Inflammatory macrophage treated with lipopolysaccharide for 4 hours (primary cell): ENCODE measurements at regions not wholly inside any gene's neighbourhood (a gene's known extent, or its start where the extent isn't known, plus 50 kb on each side); places are given as distances from the start of the nearest gene placed in this dataset.

ENCODE experiments used
- DNase-seq: peaks from one replicate; pipeline ENCODE4 v3.0.0-alpha.2; 2020

- no peak for DNase-seq
Measured at GRCh38 chr12:3336606-3337311, 154.2 kb upstream of the PRMT8 start.

DNA sequence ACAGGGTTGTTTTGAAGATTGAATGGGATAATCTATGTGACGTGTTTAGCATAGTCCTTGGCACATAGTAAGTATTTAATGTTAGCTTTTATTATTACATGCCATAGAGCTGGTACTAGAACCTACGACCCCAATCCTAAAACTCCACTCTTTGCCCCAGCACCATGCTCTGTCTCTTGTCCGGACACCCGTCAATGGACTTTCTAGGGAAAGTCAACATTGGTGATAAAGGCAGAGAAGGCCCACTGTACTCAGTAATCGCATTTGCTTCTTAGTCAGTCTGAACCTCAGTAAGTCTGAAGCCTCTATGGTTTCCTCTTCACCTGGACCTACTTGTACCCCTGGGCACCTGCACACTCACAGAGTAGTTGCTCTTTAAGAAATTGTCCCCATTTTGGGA lies 153.1 kb upstream of the PRMT8 start:
- DNase-seq, result no peak

DNA sequence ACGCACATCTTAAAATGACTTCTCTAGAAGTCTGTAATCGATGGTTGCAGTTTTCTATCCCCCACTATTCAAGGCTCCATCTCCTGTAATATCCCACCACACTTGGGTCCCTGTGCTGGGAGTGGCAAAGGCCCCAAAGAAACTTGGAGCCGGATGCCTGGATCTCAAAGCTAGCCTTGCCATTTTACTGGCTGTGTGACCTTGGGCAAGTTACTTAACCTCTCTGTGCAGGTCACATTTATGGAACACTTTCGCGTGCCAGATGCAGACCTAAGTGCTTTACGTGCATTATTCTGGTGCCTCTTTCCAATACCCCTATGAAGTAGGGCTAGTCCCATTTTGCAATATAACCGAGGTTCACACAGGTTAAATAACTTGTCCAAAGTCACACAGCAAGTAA lies 151.8 kb upstream of the PRMT8 start:
- no peak for DNase-seq

DNA sequence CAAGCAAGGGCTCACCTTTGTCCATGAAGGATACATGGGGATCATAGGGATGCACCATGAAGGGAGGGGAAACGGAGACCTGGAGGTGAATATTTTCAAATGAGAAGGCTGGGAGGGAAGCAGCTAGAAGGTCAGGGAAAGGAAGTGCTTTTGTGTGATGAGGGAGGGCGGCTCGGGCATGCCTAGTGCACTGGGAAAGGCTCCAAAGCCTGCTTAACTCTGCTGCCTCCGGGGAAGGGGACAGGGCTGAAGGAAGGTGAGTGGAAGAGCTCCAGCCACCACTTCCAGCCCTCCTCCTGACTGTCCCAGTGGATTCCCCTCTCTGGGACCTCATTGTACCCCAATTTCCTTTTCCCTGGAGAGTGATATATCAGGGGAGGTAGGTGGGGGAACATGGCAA lies 149.4 kb upstream of the PRMT8 start:
- DNase-seq, result no peak

GRCh38 chr12:3342051-3342450 lies 149.0 kb upstream of the PRMT8 start:
- DNase-seq, result peak; percentile 3

DNA sequence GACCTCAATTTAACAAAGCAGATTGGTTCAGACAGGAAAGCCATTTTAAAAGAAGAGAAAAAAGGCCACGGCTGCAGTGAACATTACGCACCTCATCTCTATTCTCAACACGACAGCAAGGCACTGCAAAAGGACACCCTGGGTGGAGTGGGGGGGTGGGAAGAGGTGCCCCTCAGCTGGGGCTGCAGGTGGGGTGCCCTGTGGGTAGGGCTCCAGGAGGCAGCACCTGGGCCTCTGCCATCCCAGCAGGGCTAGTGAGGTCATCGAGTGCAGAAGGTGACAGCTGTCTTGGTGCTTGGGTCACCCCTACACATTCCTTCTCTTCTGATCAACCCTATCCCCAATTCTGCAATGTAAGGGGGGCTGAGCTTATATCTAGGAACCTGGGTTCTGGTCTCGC lies 142.9 kb upstream of the PRMT8 start:
- no peak for DNase-seq

DNA sequence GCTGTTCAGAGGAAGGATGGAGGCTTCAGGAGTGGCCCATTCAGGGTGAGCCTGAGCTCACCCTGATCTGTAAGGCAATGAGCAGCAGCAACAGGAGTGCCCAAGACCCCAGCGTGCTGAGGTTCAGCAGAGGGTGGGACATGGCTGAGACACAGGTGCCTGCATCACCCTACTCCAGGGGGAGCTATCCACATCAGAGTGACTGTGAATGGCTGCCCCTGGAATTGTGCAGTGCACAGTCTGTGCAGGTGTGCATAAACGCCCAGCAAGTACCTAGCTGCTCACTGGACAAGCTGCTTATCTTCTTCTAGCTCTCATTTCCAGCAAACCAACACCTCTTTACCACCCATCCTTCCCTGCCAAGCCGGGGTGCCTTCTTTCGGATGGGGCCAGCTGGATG lies 140.6 kb upstream of the PRMT8 start:
- DNase-seq, result no peak

GRCh38 chr12:3351731-3352130 lies 139.3 kb upstream of the PRMT8 start:
- DNase-seq, result no peak

GRCh38 chr12:3352230-3352629 lies 138.8 kb upstream of the PRMT8 start:
- DNase-seq, result no peak

- no peak for DNase-seq
Measured at GRCh38 chr12:3353621-3354020, 137.4 kb upstream of the PRMT8 start.

DNA sequence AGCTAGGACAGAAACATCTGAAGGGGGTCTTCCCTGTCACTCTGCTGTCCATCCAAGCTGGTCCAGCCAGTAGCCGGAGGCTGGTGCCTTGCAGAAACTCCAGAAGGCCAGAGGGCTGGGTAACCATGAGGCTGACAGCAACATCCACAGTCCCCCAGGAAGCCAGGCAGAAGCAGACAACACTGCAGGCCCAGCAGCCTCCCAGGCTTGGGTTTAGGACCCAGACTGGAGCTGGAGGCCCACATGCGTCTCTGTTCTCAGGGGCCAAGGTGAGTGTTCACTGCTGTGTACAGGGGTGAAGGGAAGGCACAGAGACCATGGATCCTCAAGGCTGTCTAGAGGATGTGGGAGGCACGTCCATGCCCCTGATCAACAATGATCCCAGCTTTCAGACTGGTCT lies 136.4 kb upstream of the PRMT8 start:
- DNase-seq, result no peak

DNA sequence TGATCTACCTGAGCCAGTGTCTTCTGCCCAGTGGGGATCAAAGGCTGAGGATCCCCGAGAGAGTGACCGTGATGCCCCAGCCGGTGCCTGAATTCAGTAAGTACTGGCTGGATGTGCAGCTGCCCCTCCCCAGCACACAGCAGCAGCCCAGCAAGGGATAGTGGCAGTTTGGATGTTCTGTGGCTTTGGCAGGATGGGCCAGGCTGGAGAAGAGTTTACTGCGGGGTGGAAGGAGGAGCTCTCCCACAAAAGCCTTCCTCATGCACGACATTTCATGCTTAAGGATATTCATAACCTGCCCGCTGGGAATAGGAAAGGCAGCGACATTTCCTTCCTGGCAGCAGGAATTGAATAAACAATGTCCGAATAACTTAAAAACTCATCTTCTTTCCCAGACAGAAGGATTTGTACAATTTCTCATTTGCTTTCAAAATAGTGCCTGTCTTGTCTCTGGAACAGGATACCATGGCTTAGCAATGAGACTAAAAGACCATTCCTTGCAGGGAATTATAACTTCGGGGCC lies 135.6 kb upstream of the PRMT8 start:
- no peak for DNase-seq

- DNase-seq, result no peak
Measured at GRCh38 chr12:3357950-3358525, 133.0 kb upstream of the PRMT8 start.

DNA sequence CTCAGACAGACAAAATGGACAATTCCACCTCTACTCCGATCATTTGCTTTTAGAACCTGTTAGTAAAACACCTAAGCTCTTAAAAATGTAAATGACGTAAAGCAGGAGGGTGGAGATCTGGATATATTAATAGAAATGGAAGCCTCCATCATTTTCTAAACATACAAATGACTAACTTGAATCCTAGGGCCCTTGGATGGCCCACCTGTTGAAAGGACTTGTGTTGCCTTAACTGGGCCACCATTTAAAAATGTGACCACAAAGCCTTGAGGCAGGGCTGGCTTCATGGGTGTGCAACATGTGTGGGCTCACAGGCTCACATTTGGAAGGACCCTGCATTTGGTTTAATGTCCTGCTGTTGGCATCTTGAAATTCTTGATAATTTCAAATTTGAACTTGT lies 131.5 kb upstream of the PRMT8 start:
- DNase-seq, result no peak

DNA sequence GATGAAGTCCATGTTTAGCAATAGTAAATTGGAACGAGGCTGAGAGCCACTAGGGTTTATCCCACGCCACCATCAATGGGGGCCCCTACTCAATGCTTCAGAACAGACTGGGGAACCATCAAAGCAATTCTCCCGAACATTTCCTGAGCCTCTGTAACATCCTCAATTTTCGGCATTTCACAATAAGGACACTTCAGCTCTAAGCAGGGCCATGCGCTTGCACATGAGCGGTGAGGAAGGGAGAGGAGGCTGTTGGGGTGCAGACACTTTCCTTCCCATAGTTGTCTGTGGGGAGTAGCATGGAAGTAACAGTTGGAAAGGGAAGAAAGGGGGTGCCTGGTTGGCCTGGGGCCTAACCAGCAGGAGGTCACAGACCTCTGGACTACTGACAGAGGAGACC lies 129.9 kb upstream of the PRMT8 start:
- peak; percentile 7 for DNase-seq

DNA sequence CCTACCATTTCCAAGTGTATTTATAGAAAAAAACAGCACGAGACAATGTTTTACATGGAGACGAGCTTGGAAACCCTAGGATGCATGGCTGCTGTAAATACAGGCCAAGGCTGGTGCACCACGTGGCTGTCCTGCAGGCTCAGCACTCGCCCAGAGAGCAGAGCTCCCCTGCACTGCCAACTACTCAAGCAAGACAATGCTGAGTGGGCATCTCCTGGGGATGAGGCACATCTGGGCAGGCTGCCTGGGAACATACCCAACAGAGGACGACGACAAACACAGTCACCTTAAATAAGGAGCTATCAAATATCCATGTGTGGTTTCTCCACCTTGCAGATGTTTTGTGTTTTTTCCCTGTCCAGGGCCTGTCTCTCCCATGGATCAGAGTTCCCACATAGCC lies 128.3 kb upstream of the PRMT8 start:
- DNase-seq, result no peak

- peak; percentile 71 for DNase-seq
Measured at GRCh38 chr12:3363608-3364007, 127.4 kb upstream of the PRMT8 start.

GRCh38 chr12:3364226-3364625 lies 126.8 kb upstream of the PRMT8 start:
- no peak for DNase-seq

DNA sequence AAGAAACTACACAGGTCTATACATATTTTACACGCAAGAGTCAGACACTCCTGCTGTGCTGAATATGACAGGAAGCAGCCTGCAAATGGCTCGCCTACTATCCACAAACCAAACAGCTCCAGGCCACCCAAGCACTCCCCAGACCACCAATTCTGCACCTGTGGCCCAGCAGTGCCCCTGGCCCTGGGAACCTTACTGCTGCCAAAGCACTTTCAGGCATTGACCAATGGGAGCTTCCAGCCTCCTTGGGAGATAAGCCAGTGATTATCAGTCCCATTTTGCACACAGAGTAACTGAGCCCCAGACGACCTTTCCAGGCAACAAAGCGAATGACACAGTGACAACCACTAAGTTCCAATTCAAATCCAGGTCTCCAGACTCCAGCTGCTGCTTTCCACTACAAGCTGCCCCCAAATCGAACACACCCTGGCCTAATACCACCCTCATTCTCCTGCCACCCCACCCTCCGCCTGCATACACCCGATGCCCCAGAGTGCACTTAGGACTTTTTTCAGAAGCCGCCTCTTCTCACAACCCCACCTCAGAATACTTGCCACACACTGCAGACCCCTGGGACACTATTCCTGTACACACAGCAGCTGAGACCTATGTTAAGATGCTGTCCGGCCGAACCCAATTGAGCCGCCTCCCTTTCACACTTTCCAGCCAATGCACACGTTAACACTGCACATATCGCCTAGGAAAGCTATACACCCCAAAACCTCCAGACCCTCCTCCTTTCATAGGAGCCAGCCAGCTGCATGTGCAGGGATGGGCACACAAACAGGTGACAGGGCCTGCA lies 126.1 kb upstream of the PRMT8 start:
- DNase-seq, result no peak

GRCh38 chr12:3365463-3366411 lies 125.3 kb upstream of the PRMT8 start:
- no peak for DNase-seq

DNA sequence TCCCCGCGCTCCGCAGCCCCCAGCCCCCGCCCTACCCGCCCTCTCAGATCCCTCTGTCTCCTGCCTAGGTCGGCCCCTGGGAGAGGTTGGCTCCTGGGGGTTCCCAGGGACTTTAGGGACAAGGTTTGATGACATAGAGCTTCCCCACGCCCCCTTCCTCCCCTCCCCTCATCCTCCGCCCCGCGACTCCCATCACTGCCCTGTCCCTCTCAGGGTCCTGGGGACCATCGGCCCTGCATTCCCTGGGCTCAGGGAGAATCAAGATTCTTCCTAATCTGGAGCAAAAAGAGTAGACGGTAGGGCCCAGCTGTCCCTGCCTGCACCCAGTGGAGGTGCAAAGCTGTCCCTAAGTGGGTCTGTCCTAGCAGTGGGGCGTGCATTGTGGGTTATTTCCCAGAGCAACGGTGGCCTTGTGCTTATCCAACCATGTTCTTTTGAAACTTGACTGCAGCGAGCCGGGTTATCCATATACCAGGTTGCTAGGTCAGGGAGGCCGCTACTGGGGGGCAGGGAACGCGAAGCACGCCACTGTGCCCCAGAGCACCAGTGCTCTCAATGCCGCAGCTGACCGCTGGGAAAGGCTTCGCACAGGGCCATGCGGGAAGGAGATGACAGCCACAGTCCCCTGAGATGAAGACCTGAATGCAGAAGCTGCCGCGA lies 124.4 kb upstream of the PRMT8 start:
- no peak for DNase-seq

- no peak for DNase-seq
Measured at GRCh38 chr12:3367750-3368444, 123.1 kb upstream of the PRMT8 start.
